Caco-2 (cell line): ENCODE measurements at regions not wholly inside any gene's neighbourhood (a gene's known extent, or its start where the extent isn't known, plus 50 kb on each side); places are given as distances from the start of the nearest gene placed in this dataset.
"Not testable (repeated sequence)": the region's sequence is repeated elsewhere in the genome, so short reads cannot be mapped to it uniquely, and the experiment has no call there.

ENCODE experiments used
- BruUV-seq: library from RNA; stranded (reverse); fragments of 400-500 nt; replicated peaks from 2 replicates; lab custom pipeline; 2021; lab: Mats Ljungman, UMichigan
- CTCF ChIA-PET: fragments of 300-600 bp; sonication (Branson Sonifier 250); formaldehyde crosslinking; loops from one replicate; lab custom pipeline; 2022; ENCODE audit warnings: antibody characterized with exemption; lab: Charles Lee
- POLR2A ChIA-PET: fragments of 300-600 bp; sonication (Branson Sonifier 250); formaldehyde crosslinking; loops from one replicate; lab custom pipeline; 2022; ENCODE audit warnings: antibody characterized with exemption; lab: Charles Lee
- DNase-seq, 2 experiments: peaks; one replicate each; pipeline versions ENCODE4 v3.0.0 to v3.0.0-alpha.2; 2020 to 2022
- H3K27me3 ChIP-seq: replicated peaks from 2 replicates; pipeline ENCODE4 v1.6.0; 2011; ENCODE audit warnings: low read length; ENCODE audit not compliant: control insufficient read depth, insufficient read depth
- H3K36me3 ChIP-seq: 2 replicates; pipeline ENCODE4 v1.5.1; 2011; ENCODE audit warnings: low read length; ENCODE audit not compliant: control insufficient read depth, insufficient read depth
- H3K4me1 ChIP-seq: fragments of 250-450 bp; sonication (Bioruptor Pico); 2 replicates; pipeline ENCODE4 v1.5.1; 2020; ENCODE audit warnings: mild to moderate bottlenecking
- H3K4me3 ChIP-seq: 2 replicates; pipeline ENCODE4 v1.5.1; 2011; ENCODE audit warnings: low read depth, mild to moderate bottlenecking, control low read depth, low read length
- H3K9me3 ChIP-seq: fragments of 250-450 bp; sonication (Bioruptor Pico); 2 replicates; pipeline ENCODE4 v1.5.1; 2020; ENCODE audit warnings: mild to moderate bottlenecking, moderate library complexity
- H3K27ac Mint-ChIP-seq: one replicate; pipeline ENCODE4 v1.8.0; 2022; ENCODE audit warnings: mixed read lengths; ENCODE audit not compliant: unreplicated experiment
- H3K27me3 Mint-ChIP-seq: one replicate; pipeline ENCODE4 v1.8.0; 2022; ENCODE audit warnings: mixed read lengths; ENCODE audit not compliant: insufficient read depth, unreplicated experiment
- H3K36me3 Mint-ChIP-seq: one replicate; pipeline ENCODE4 v1.8.0; 2022; ENCODE audit warnings: mild to moderate bottlenecking, mixed read lengths; ENCODE audit not compliant: insufficient read depth, unreplicated experiment
- H3K4me1 Mint-ChIP-seq: one replicate; pipeline ENCODE4 v1.8.0; 2022; ENCODE audit warnings: low read depth, mixed read lengths; ENCODE audit not compliant: unreplicated experiment
- H3K4me3 Mint-ChIP-seq: one replicate; pipeline ENCODE4 v1.8.0; 2022; ENCODE audit warnings: mild to moderate bottlenecking, moderate library complexity, mixed read lengths; ENCODE audit not compliant: unreplicated experiment
- H3K9me3 Mint-ChIP-seq: one replicate; pipeline ENCODE4 v1.8.0; 2022; ENCODE audit warnings: mixed read lengths; ENCODE audit not compliant: unreplicated experiment
- intact Hi-C: fragments of 100-400 bp; cut with micrococcal nuclease; formaldehyde crosslinking; loops from one replicate; pipeline ENCODE4 v1.10.0; 2022; ENCODE audit not compliant: unreplicated experiment
- TF ChIP-seq, protein P1 (sequence below), 2 experiments: fragments of 200-600 bp in 1 of 2; IDR thresholded peaks; 1 replicate in 1 of 2; 2 replicates in 1 of 2; pipeline versions ENCODE4 v1.5.1 to v1.8.0; 2011 to 2022; ENCODE audit warnings: antibody characterized with exemption in 1 of 2, control low read depth in 1 of 2, inconsistent platforms in 1 of 2, low read depth in 1 of 2, low read length in 1 of 2, mild to moderate bottlenecking in 1 of 2, moderate library complexity in 1 of 2; ENCODE audit not compliant: insufficient read depth in 1 of 2, severe bottlenecking in 1 of 2, unreplicated experiment in 1 of 2

DNA sequence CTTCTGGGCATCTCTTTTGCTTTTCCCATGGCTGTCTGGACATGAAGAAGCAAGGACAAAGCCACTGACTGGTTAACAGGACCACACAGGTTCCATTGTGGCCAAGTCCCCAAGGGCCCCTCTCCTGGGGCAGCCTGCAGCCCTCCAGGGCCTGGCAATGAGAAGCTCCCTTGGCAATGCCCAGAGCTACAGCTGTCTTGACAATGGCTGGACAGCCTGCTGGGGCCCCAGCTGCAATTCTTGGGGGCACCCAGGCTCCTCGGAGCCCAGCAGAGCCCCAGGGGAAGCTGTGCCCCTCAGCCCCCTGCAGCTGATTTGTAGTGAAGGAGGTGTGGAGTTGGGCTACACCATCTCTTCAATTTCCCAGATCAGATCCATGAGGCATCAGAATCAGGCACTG, 384.9 kb upstream of the PODXL start:
- H3K36me3 Mint-ChIP-seq = no peaks in the 10 kb centered on the region
- DNase-seq = no peak
- POLR2A ChIA-PET = no interaction called here
- peaks cover 10% of the 10 kb centered on the region for H3K4me1 ChIP-seq
- intact Hi-C loops = no loop called here
- H3K4me1 Mint-ChIP-seq = no peaks in the 10 kb centered on the region
- peaks cover 39% of the 10 kb centered on the region for H3K27me3 Mint-ChIP-seq
- BruUV-seq = no TSS peak
- H3K9me3 Mint-ChIP-seq = peaks cover 8% of the 10 kb centered on the region
- H3K36me3 ChIP-seq = no peaks in the 10 kb centered on the region
- no peaks in the 10 kb centered on the region; the same call in none of the 2 replicates for H3K27me3 ChIP-seq
- no peak overlapping the region for H3K4me3 ChIP-seq
- TF ChIP-seq, protein P1, sequence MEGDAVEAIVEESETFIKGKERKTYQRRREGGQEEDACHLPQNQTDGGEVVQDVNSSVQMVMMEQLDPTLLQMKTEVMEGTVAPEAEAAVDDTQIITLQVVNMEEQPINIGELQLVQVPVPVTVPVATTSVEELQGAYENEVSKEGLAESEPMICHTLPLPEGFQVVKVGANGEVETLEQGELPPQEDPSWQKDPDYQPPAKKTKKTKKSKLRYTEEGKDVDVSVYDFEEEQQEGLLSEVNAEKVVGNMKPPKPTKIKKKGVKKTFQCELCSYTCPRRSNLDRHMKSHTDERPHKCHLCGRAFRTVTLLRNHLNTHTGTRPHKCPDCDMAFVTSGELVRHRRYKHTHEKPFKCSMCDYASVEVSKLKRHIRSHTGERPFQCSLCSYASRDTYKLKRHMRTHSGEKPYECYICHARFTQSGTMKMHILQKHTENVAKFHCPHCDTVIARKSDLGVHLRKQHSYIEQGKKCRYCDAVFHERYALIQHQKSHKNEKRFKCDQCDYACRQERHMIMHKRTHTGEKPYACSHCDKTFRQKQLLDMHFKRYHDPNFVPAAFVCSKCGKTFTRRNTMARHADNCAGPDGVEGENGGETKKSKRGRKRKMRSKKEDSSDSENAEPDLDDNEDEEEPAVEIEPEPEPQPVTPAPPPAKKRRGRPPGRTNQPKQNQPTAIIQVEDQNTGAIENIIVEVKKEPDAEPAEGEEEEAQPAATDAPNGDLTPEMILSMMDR (IDR thresholded peaks at IDR 0.05; ENCODE audit: insufficient read depth in 1 of 2, low read depth in 1 of 2, low read length in 1 of 2, severe bottlenecking in 1 of 2, unreplicated experiment in 1 of 2) = no peak
- H3K4me3 Mint-ChIP-seq = no peak overlapping the region
- CTCF ChIA-PET = no interaction called here
- no peaks in the 10 kb centered on the region; the same call in 1 of the 2 replicates for H3K9me3 ChIP-seq
- no peak overlapping the region for H3K27ac Mint-ChIP-seq

DNA sequence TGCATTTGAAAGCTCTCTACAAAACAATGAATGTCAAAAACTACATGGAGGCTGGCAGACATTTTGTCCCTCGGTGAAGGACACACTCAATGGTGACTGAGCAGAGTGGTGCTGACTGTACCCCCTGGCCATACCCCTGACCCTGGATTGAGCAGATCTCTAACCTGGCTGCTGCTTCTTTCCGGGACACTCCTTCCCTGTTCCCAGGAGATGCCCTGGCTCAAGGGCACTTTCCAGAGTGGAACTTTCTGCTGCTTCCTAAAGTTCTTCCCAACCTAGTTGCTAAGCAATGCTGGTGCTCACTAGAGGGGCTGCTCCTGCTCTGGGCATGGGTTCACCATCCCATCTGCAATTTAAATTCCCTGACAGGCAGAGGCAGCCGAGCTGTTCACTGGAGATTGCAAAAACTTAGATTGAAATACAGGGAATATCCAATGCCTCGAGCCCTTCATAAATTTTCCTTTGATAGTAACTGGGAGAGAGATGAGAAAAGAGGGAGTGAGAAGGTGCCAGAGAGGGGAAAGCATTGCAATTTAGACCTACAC, 384.3 kb upstream of the PODXL start:
- H3K9me3 Mint-ChIP-seq = peaks cover 11% of the 10 kb centered on the region
- peaks cover 35% of the 10 kb centered on the region for H3K27me3 Mint-ChIP-seq
- no peak overlapping the region for H3K4me3 Mint-ChIP-seq

DNA sequence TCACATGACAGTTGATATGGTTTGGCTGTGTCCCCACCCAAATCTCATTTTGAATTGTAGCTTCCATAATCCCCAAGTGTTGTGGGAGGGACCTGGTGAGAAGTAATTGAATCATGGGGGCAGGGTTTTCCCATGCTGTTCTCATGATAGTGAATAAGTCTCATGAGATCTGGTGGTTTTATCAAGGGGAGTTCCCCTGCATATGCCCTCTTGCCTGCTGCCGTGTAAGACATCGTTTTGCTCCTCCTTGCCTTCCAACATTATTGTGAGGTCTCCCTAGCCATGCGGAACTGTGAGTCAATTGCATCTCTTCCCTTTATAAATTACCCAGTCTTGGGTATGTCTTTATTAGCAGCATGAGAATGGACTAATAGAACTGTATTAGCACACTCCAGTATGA, 382.4 kb upstream of the PODXL start:
- POLR2A ChIA-PET, CTCF ChIA-PET, H3K36me3 ChIP-seq, H3K27ac Mint-ChIP-seq, BruUV-seq, H3K27me3 ChIP-seq, H3K36me3 Mint-ChIP-seq, H3K4me1 ChIP-seq, H3K4me1 Mint-ChIP-seq, intact Hi-C loops, H3K4me3 ChIP-seq, DNase-seq, H3K4me3 Mint-ChIP-seq, H3K9me3 ChIP-seq: not testable (repeated sequence)
- Mint-ChIP-seq H3K9me3 (peaks cover 11% of the 10 kb centered on the region), H3K27me3 (peaks cover 27% of the 10 kb centered on the region)

More for the DNA sequence above, 384.3 kb upstream of the PODXL start:
- TF ChIP-seq, protein P1 (IDR thresholded peaks at IDR 0.05; ENCODE audit: insufficient read depth in 1 of 2, low read depth in 1 of 2, low read length in 1 of 2, severe bottlenecking in 1 of 2, unreplicated experiment in 1 of 2) = no peak
- peaks cover 7% of the 10 kb centered on the region for H3K4me1 ChIP-seq
- no peaks in the 10 kb centered on the region; the same call in none of the 2 replicates for H3K27me3 ChIP-seq
- BruUV-seq = no TSS peak
- H3K4me3 ChIP-seq = no peak overlapping the region
- no peaks in the 10 kb centered on the region for H3K4me1 Mint-ChIP-seq
- no peaks in the 10 kb centered on the region; the same call in 1 of the 2 replicates for H3K9me3 ChIP-seq
- H3K36me3 ChIP-seq = no peaks in the 10 kb centered on the region
- intact Hi-C loops = no loop called here
- ChIA-PET POLR2A (no interaction called here), CTCF (no interaction called here)
- DNase-seq = no peak
- H3K27ac Mint-ChIP-seq = no peak overlapping the region
- no peaks in the 10 kb centered on the region for H3K36me3 Mint-ChIP-seq
